Smooth muscle cell (in vitro differentiated cells): ENCODE measurements at regions not wholly inside any gene's neighbourhood (a gene's known extent, or its start where the extent isn't known, plus 50 kb on each side); places are given as distances from the start of the nearest gene placed in this dataset.

Experiments used
- DNase-seq: peaks from one replicate; lab custom pipeline; 2025; ENCODE audit not compliant: unreplicated experiment; lab: John Stamatoyannopoulos, UW
- H2AFZ ChIP-seq: fragments of 200-600 bp; sonication (generic); 2 replicates; pipeline ENCODE4 v1.6.0; 2016; ENCODE audit warnings: antibody characterized with exemption, low read depth, mild to moderate bottlenecking
- H3F3A ChIP-seq: fragments of 200-600 bp; sonication (generic); 2 replicates; pipeline ENCODE4 v1.6.0; 2017; ENCODE audit warnings: antibody characterized with exemption, low read depth
- H3K27ac ChIP-seq: fragments of 200-600 bp; sonication (generic); 2 replicates; pipeline ENCODE4 v1.5.1; 2016; ENCODE audit warnings: low read depth, mild to moderate bottlenecking
- H3K27me3 ChIP-seq: fragments of 200-600 bp; sonication (generic); 2 replicates; pipeline ENCODE4 v1.6.1; 2016; ENCODE audit warnings: low read depth, mild to moderate bottlenecking
- H3K36me3 ChIP-seq: fragments of 200-600 bp; sonication (generic); 2 replicates; pipeline ENCODE4 v1.5.1; 2016; ENCODE audit warnings: low read depth
- H3K4me1 ChIP-seq: fragments of 200-600 bp; sonication (generic); 2 replicates; pipeline ENCODE4 v1.5.1; 2016; ENCODE audit warnings: low read depth
- H3K4me2 ChIP-seq: fragments of 200-600 bp; sonication (generic); 2 replicates; pipeline ENCODE4 v1.6.0; 2016; ENCODE audit warnings: mild to moderate bottlenecking
- H3K4me3 ChIP-seq: fragments of 200-600 bp; sonication (generic); 2 replicates; pipeline ENCODE4 v1.5.1; 2016; ENCODE audit warnings: mild to moderate bottlenecking
- H3K79me2 ChIP-seq: fragments of 200-600 bp; sonication (generic); 2 replicates; pipeline ENCODE4 v1.6.0; 2016; ENCODE audit warnings: low read depth, mild to moderate bottlenecking
- H3K9ac ChIP-seq: fragments of 200-600 bp; sonication (generic); 2 replicates; pipeline ENCODE4 v1.6.0; 2016; ENCODE audit warnings: low read depth
- H3K9me3 ChIP-seq: fragments of 200-600 bp; sonication (generic); replicated peaks from 2 replicates; pipeline ENCODE4 v1.5.1; 2016; ENCODE audit warnings: low read depth
- H4K20me1 ChIP-seq: fragments of 200-600 bp; sonication (generic); 2 replicates; pipeline ENCODE4 v1.6.0; 2016; ENCODE audit warnings: low read depth
- CTCF ChIP-seq: fragments of 200-600 bp; sonication (generic); IDR thresholded peaks from 2 replicates; pipeline ENCODE4 v1.5.1; 2017; ENCODE audit warnings: borderline replicate concordance, mild to moderate bottlenecking, antibody characterized with exemption; ENCODE audit not compliant: insufficient read depth, poor library complexity, severe bottlenecking
- WGBS: methylation state at CpG from one replicate; pipeline ENCODE4 v1.1.7; 2016; ENCODE audit warnings: low lambda C conversion rate; 5-methylcytosine and 5-hydroxymethylcytosine counted together

GRCh38 chr22:47629791-47630655 lies 867.6 kb downstream of the TBC1D22A start:
- H3K4me3 ChIP-seq, result no peak overlapping the region
- no peak for DNase-seq
- H2AFZ ChIP-seq, result no peak overlapping the region
- H3K27ac ChIP-seq, result no peak overlapping the region
- no peaks in the 10 kb centered on the region for H3K36me3 ChIP-seq
- no peak overlapping the region for H3K9ac ChIP-seq
- no peaks in the 10 kb centered on the region for H4K20me1 ChIP-seq
- H3K79me2 ChIP-seq, result no peaks in the 10 kb centered on the region
- WGBS, result 87% methylated on average over 11 of the region's 11 CpGs
- no peaks in the 10 kb centered on the region for H3K9me3 ChIP-seq
- H3K27me3 ChIP-seq, result no peaks in the 10 kb centered on the region
- no peak for TF ChIP-seq CTCF
- no peak overlapping the region for H3K4me2 ChIP-seq
- H3F3A ChIP-seq, result no peaks in the 10 kb centered on the region
- no peaks in the 10 kb centered on the region for H3K4me1 ChIP-seq

- no peak for TF ChIP-seq CTCF
- Histone ChIP-seq H3K9ac (no peak overlapping the region), H3K4me2 (no peak overlapping the region), H3K79me2 (no peaks in the 10 kb centered on the region), H2AFZ (no peak overlapping the region), H3K27ac (no peak overlapping the region), H3K9me3 (no peaks in the 10 kb centered on the region), H3K36me3 (no peaks in the 10 kb centered on the region), H3K27me3 (no peaks in the 10 kb centered on the region), H3K4me3 (no peak overlapping the region), H3F3A (no peaks in the 10 kb centered on the region), H4K20me1 (no peaks in the 10 kb centered on the region), H3K4me1 (no peaks in the 10 kb centered on the region)
- no peak for DNase-seq
- WGBS, result 91% methylated on average over 17 of the region's 18 CpGs
Observed at GRCh38 chr22:47629273-47629711, 866.8 kb downstream of the TBC1D22A start.

GRCh38 chr22:47628477-47629272 lies 866.2 kb downstream of the TBC1D22A start:
- no peak for TF ChIP-seq CTCF
- H3K9ac ChIP-seq, result no peak overlapping the region
- no peak overlapping the region for H3K4me2 ChIP-seq
- H3K27me3 ChIP-seq, result no peaks in the 10 kb centered on the region
- H4K20me1 ChIP-seq, result no peaks in the 10 kb centered on the region
- no peak overlapping the region for H3K4me3 ChIP-seq
- whole genome bisulfite sequencing, result 94% methylated on average over 17 of the region's 17 CpGs
- no peaks in the 10 kb centered on the region for H3K79me2 ChIP-seq
- H2AFZ ChIP-seq, result no peak overlapping the region
- H3K36me3 ChIP-seq, result no peaks in the 10 kb centered on the region
- H3K27ac ChIP-seq, result no peak overlapping the region
- no peaks in the 10 kb centered on the region for H3K9me3 ChIP-seq
- H3F3A ChIP-seq, result no peaks in the 10 kb centered on the region
- H3K4me1 ChIP-seq, result no peaks in the 10 kb centered on the region
- DNase-seq, result no peak
